NOMO-1 treated with dmso at 0.1 percent for 144 hours (cell line): ENCODE measurements at regions not wholly inside any gene's neighbourhood (a gene's known extent, or its start where the extent isn't known, plus 50 kb on each side); places are given as distances from the start of the nearest gene placed in this dataset.
"Not testable (repeated sequence)": the region's sequence is repeated elsewhere in the genome, so short reads cannot be mapped to it uniquely, and the experiment has no call there.

Source experiments
- DNase-seq: peaks from one replicate; lab custom pipeline; 2025; ENCODE audit not compliant: unreplicated experiment; lab: John Stamatoyannopoulos, UW

- DNase-seq = no peak
These were observed 1140.2 kb downstream of the NCAM2 start for GRCh38 chr21:22138297-22139016.

DNA sequence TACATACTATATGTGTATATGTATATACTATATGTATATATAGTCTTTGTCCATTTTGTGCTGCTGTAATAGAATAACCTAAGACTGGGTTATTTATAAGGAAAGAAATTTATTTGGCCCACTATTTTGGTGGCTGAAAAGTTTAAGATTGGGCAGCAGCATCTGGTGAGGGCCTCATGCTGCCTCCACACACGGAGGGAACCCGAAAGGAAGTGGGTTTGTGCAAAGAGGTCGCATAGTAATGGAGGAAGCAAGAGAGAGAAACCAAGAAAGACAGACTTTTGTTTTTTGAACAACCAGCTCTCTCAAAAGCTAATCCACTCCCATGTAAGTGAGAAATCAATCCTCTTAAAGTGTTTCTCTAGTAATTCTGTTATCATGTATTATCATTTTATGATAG, 1147.3 kb downstream of the NCAM2 start:
- DNase-seq = no peak

- DNase-seq = no peak
These were observed 1156.5 kb downstream of the NCAM2 start for GRCh38 chr21:22154579-22155274.

GRCh38 chr21:22164912-22165311, 1166.7 kb downstream of the NCAM2 start:
- no peak for DNase-seq

GRCh38 chr21:22174746-22175145, 1176.5 kb downstream of the NCAM2 start:
- DNase-seq = no peak

- DNase-seq = no peak
These were observed 1191.1 kb downstream of the NCAM2 start for GRCh38 chr21:22189278-22189677.

DNA sequence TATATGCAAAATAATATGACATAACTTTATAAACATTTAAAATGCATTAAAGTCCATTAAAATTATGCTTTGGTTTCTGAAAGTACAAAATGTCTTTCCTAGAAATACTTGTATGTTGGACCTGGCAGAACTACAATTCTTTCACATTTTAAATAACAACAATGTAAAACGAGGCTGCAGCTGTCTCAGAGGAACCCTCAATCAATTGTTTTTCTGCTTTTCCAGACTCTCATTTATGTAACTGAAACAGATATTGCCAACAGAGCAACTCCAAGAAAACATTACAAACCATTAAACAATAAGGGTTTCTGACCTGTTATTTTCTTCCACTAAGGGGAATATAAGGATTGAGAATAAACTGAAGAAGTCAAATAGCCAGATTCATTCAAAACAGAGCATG, 1193.4 kb downstream of the NCAM2 start:
- DNase-seq = no peak

DNA sequence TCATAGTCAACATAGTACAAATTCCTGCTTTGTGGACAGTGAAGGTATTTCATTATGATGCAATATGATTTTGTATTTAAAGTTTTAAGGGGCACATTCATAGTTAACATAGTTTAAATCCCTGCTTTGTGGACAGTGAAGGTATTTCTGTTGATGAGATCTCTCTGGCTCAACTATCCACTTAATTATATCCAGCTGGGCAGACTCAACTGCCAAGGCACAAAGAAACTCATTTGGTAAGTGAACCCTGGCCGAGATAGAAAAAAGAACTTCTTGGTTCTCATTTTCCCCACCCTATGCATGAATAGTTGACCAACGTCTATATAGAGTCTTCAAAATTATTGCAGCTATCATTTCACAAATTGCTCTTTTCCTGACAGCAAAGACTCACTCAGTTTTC, 1194.6 kb downstream of the NCAM2 start:
- no peak for DNase-seq

GRCh38 chr21:22194986-22195385, 1196.8 kb downstream of the NCAM2 start:
- DNase-seq = not testable (repeated sequence)

GRCh38 chr21:22200378-22201092, 1202.3 kb downstream of the NCAM2 start:
- no peak for DNase-seq

- DNase-seq = no peak
These were observed 1202.9 kb downstream of the NCAM2 start for GRCh38 chr21:22201126-22201525.

DNA sequence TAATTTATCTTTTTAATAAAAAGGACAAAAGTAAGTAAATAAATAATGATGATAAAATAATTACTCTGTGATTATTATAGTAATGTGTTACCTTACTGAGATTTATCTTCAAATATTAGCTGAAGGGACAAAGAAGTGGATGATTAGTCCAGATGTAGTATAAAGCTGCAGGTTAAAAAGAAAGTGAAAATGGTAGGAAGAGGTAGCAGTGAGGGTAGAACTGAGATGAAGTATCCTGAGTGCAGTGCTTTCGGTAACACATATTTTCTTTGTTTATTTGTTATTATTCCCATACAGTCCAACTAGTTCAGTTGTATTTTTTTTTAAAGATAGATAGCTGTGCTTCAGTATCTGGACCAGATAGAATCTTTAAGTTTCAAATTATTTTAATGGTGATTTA, 1203.5 kb downstream of the NCAM2 start:
- no peak for DNase-seq

DNA sequence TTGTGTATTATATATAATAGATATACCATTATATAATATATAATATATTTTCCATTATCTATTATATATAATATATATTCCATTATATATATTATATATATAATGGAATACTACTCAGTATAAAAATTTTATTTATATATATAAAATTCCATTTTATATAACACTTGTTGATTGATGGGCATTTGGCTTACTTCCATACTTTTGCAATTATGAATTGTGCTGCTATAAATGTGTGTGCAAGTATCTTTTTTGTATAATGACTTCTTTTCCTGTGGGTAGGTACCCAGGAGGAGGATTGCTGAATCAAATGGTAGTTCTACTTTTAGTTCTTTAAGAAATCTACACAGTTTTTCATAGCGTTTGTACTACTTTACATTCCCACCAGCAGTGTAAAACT, 1211.1 kb downstream of the NCAM2 start:
- DNase-seq = no peak

GRCh38 chr21:22211943-22212342, 1213.7 kb downstream of the NCAM2 start:
- no peak for DNase-seq

DNA sequence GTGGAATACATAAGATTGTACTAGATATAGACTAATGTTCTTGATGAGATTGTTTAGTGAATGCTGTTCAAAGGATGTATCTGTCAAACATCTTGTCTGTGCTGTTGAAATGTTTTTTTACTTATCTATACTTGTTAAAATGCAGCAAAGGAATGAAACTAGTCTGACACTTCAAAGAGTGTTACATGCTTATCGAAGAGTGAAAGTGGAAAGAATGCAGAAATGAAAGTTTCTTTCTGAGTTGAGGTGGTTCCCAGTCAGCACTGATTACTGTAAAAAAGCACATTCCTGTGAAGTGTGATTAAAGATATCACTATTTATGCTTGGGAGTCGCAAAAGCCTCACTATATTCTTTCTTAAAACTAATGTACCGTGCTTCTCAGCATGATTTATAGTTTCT, 1225.2 kb downstream of the NCAM2 start:
- no peak for DNase-seq

- DNase-seq = no peak
These were observed 1226.1 kb downstream of the NCAM2 start for GRCh38 chr21:22224261-22224660.

DNA sequence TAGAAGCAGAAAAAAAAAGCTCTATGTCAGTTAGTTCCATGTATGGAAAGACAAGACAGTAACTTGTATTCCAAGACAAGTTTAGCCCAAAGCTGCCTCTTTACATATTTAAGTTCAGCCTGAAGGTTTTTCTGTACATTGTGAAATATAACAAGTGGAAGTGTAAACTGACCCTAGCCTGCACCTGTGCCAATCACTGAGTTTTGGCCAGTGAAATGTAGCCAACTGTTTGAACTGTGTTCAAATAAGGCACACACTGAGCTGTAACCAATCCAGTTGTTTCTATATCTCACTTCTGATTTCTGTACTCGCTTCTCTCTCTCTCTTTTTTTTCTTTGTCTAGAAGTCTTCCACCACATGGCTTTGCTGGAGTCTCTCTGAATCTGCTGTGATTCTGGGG, 1227.1 kb downstream of the NCAM2 start:
- no peak for DNase-seq

GRCh38 chr21:22231013-22231412, 1232.8 kb downstream of the NCAM2 start:
- DNase-seq = no peak

GRCh38 chr21:22235866-22236590, 1237.8 kb downstream of the NCAM2 start:
- no peak for DNase-seq

DNA sequence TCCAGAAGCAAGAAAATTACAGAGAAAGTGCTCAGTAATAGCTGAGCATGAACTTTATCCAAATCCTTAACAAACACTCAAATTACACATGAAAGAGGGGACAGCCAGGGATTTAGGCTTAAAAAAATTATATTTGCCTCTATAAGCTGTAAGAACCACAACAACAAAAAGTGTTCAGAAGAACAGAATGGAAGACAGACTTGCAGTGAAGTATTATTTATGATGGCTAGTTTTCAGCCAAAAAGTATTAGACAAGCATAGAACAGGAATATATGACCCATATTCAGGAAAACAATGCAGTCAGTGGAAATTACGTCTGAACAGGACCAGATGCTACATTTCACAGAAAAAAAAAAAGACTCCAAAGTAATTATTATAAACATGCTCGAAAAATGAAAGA, 1246.3 kb downstream of the NCAM2 start:
- no peak for DNase-seq

- no peak for DNase-seq
These were observed 1252.1 kb downstream of the NCAM2 start for GRCh38 chr21:22250355-22250754.
